ENCODE measurements at regions not wholly inside any gene's neighbourhood (a gene's known extent, or its start where the extent isn't known, plus 50 kb on each side); places are given as distances from the start of the nearest gene placed in this dataset.
A peak's percentile ranks its signal among the peaks of the same experiment; 100 is the strongest.

DNA sequence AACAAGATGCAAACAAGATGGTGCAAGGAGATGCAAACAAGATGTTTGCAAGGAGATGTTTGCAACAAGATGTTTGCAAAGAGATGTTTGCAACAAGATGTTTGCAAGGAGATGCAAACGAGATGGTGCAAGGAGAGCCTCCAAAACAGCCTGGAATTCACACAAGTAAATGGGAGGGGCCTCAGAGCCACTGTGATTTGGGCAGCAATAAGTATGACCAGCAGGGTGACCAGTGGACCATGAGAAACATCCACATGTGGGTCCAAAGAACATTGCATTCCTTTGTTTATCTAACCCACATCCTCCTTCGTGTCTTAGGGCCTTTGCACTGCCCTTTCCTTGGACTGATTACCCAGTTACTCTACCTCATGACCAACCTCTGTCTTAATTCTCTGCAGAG, 162.9 kb downstream of the PLPP3 start:
- DNase-seq = no peak

- DNase-seq = no peak
These were observed 163.6 kb downstream of the PLPP3 start for GRCh38 chr1:56415720-56416119.

DNA sequence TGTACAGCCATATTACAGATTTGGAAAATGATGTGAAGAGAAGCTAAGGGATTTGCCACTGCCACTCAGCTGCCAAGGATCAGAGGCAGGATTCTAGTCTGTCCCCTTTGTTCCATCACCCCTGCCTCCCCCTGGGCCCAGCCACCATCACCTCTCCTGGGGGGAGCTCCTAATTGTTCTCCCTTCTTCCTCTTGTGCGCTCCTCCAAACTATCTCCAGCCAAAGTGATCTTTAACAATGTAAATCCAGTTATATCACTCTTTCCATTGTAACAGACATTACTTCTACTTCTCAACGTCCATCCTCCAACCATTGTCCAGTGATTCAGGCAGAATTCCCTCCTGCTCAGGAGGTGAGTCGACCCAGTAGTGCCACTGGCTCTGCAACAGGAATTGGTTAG, 164.1 kb downstream of the PLPP3 start:
- DNase-seq = no peak

DNA sequence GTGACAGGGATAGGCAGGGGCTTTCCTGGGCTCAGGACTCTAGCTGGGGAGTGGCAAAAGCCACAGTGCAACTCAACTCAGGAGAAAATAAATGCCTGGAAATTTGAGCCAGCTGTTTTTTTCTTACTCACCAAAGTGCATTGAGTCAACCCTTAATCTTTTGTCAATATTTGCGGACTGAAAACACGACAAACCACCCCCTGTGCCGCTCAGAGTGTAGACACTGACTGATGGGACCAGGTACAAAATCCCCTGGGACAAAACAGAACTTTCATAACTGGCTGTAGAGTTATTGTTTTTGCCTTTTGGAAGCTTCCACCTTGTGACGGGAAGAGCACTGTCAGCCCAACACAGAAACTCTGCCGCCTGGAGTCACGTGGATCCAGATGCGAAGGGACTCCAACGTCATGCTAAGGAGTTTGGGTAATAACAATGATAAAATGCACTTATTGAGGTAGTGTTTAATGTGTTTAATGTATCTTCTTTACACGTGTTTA, 164.6 kb downstream of the PLPP3 start:
- DNase-seq = peak; percentile 16 to 21

DNA sequence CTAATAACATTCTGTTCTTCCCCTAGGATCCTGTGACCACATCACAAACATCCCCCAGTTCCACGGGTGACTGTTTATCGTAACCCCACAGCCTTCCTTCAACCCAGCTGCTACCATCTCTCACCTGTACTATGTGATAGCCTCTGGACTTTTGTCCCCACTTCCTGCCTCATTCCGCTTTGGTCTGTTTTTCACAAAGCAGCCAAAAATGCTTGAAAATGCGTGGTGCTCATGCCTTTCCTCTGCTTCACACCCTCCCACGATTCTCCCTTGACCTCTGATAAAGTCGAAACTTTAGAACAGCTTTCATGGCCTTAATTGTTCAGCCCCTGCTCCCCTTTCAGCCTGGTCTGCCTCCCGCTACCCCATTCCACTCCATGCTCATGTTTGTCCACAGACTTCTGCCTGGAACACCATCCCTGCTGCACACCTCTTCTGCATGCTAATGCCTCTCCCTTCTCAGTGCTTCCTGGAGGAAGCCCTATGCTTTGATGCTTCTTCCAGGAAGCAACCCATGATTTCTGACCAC, 165.6 kb downstream of the PLPP3 start:
- no peak for DNase-seq

DNA sequence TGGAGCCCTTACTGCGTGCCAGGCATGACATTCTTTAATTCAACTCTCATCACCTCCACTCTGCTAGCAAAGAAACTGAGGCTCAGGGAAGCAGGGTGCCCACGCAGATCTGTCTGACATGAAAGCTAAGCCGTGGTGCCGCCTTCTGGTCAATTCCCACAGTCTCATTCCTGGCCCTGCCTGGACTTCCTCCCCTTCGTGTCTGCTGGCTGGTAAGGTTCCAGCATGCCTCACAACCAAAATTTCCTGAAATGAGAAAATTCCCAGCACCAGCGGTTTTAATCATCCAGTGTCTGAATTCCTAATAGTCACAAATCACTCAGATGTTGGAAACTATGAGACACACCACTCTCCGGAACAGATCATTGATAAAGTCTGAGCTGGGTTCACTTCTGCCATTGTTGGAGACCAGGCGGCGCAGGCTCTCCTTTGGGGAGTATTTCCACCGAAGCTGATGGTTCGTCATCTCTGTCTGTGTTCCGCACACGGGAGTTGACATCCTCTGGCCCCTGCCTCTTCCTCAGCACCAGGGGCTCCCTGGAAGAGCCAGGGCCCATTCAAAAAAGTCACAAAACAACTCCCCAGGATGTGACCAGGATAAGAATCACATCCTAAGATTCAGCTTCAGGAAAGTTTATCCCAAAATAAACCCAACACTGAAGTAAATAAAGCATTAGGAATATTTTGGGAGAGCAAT, 167.7 kb downstream of the PLPP3 start:
- no peak for DNase-seq

DNA sequence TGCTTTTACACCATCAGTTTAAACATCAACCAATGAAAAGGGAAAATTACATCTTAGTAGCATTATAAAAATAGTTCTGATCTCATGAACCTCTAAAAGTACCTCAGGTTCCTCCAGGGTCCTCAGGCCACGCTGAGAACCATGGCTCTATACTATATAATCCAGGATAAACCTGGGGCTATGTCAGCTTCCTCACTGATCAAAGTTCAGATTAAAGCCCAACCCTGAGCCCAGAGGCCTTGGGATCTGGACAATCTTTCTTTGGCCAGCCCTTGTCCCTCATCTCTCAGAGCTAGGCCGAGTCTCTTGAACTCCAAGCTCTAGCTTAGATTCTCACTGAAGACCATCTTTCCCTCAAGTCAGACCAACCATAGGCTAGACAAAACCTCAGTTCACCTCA, 168.3 kb downstream of the PLPP3 start:
- DNase-seq = no peak

- DNase-seq = no peak
These were observed 169.0 kb downstream of the PLPP3 start for GRCh38 chr1:56410405-56410804.

GRCh38 chr1:56409112-56409691, 170.2 kb downstream of the PLPP3 start:
- DNase-seq = no peak

DNA sequence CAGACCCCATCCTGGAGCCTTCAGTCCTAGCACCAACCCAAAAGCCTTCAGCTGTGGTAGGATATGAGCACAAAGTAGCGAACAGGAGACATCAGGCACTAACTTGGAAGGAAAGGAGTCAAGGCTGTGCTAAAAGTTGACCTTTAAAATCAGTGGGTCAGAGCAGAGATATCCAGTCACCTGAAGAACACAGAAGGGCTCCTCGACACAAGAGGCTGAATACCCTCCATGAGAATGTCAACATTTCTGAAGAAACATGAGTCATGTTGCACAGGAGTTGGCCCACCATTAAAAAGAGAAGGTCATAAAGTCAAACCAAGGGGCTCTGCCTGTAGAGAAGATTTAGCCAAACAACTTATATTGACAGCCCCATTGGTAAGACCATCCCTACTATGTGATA, 172.5 kb downstream of the PLPP3 start:
- no peak for DNase-seq

GRCh38 chr1:56404561-56405030, 174.8 kb downstream of the PLPP3 start:
- no peak for DNase-seq

DNA sequence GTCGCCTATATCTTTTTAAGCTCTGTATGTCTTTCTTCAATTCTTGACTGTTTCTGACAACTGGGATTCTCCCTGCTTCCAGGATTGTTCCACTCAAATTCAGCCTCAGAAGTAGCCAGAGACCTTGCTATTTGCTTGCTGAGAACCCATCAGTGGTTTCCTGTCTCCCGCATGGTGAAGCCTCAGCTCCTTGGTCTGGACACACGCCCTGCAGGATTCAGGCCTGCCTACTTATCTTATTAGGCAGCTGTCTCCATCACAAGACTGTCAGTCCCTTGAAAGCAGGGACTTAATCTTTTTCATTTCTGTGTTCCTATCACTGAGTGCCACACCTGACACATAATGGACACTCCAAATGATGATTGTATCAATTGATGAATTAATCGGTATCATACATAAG, 175.3 kb downstream of the PLPP3 start:
- no peak for DNase-seq

DNA sequence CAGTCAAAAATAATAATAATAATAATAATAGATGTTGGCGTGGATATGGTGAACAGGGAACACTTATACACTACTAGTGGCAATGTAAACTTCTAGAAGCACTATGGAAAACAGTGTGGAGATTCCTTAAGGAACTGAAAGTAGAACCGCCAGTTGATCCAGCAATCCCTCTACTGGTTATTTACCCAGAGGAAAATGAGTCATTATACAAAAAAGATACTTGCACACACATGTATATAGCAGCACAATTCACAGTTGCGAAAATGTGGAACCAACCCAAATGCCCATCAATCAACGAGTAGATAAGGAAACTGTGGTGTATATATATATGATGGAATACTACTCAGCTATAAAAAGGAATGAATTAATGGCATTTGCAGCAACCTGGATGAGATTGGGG, 176.0 kb downstream of the PLPP3 start:
- no peak for DNase-seq

DNA sequence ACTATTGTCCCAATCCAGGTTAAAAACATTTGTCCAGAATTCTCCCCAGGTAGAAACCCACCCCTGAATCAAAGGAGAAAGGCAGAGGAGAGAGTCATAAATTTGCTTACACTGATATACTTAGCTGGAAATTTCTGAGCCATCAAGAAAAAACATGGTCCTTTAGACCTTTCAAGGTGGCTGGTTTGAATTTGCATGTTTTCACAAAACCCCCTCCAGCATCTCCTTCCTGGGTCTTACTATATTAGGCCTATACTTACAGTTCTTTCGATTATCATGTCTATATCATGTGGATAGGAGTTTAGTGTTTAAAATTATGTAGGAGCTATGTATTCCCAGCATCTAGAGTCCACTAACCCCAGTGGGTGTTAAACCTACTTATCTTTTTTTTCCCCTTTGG, 178.2 kb downstream of the PLPP3 start:
- DNase-seq = no peak

- no peak for DNase-seq
These were observed 178.8 kb downstream of the PLPP3 start for GRCh38 chr1:56400526-56400925.

DNA sequence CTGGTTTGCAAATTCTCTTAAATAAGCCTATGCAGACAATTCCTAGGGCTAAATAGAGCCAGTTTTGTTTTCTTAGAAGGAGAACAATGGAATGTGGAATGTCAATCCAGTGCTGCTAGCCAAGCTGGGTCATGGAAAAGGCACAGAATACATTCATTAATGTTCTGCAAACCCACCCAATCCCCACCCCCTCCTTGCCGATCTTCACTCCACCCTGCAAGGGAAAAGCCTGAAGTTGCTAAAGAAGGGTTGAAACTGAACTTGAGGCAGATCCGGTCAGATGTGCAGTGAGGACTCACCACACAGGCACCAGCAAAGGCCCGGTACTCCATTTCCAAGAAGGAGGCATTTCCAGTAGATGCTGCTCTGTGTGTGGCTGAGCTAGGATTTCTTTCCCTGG, 179.6 kb downstream of the PLPP3 start:
- no peak for DNase-seq

- no peak for DNase-seq
These were observed 180.0 kb downstream of the PLPP3 start for GRCh38 chr1:56399326-56399725.

DNA sequence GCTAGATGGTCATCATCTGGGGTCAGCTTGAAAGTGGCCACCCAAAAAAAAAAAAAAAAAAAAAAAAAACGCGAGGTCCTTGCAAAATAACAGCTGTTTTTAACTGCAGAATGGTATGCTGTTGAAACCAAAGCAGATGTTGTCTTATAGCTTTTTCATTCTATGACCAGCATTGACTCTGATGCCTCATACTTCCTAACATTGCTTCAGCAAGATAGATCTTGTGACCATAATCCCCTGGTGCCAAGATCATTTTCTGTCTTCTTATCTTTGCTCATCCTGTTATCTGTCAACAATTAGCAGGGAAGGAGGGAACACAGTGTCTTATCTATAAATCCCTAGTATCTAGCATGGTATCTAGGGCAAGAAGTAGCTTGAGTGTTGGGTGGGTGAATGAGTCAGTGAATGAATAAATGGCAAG, 181.5 kb downstream of the PLPP3 start:
- DNase-seq = no peak

DNA sequence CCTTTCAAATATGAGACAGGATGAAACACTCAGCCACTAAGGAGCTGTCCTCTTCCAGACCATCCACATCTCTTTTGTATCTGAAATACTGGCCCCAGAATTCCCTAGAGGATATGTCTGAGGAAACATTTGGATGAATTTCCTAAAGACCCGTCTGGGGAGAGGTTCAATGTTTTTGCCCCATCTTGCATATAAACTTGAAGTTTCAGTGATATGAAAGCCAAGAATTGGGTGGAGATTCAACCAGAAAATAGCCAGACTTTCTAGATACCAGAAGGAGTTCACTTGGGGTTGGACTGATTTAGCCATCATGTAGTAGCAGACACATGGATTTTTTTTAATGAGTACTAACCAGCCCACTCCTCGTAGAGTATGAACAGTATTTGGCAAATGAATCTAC, 182.0 kb downstream of the PLPP3 start:
- no peak for DNase-seq

DNA sequence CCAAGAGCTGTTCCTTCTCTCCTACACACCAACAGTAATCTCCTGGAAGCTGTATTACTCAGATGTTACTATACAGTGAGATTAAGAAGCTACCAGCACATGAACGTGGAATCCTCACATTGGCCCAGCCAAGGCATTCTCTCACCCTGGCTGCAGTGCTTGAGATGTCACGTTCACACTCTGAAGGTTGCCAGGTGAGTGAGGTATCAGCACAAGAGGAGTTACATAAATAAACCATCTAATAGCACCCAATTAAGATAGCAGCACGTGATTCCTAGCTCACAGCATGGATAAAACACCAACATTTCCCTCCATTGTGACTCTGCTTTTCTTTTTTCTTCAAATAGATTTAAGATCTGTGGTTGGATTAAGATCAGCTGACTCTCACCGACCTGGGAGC, 182.8 kb downstream of the PLPP3 start:
- DNase-seq = no peak

GRCh38 chr1:56395776-56396175, 183.6 kb downstream of the PLPP3 start:
- DNase-seq = no peak

GRCh38 chr1:56394298-56394697, 185.1 kb downstream of the PLPP3 start:
- DNase-seq = no peak

DNA sequence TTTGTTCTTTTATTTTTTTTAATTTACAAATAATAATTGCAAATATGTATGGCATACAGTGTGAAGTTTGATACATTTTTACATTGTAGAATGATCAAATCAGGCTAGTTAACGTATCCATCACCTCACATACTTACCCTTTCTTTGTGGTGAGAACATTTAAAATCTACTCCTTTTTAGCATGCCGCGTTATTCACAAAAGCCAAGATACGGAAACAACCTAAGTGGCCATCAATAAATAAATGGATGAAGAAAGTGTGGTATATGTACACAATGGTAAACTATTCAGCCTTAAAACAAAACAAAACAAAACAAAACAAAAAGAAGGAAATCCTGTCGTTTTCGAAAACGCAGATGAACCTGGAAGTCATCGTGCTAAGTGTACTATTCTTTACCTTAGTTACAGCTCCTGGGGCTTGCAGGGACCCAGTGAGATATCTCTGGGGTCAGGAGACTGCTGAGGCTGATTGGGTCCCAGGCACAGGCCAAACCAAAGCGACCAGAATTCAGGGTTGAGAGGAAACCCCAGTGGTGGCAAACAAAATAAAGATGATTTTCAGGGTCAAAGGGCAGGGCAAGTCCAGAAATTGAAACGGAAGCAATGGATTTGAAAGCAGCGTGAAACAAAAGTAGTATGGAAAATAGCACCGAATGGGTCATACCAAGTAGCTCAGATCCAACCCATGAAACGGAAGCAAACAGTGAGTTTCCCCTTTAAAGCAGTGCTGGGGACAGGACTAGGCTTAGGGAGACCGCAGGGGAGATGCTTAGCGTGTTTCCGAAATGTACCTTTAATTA, 188.2 kb downstream of the PLPP3 start:
- DNase-seq = no peak
